Transverse colon (tissue), 4 donors: ENCODE measurements at regions not wholly inside any gene's neighbourhood (a gene's known extent, or its start where the extent isn't known, plus 50 kb on each side); places are given as distances from the start of the nearest gene placed in this dataset.

Source experiments
- POLR2A ChIP-seq: fragments of 450-650 bp; IDR thresholded peaks from one replicate; pipeline ENCODE4 v1.6.1; 2016; ENCODE audit warnings: antibody characterized with exemption, mild to moderate bottlenecking, moderate library complexity
- POLR2AphosphoS5 ChIP-seq, 3 donors: sonication (generic); formaldehyde crosslinking; IDR thresholded peaks; one replicate each; pipeline ENCODE4 v1.6.1; 2016; ENCODE audit warnings: antibody characterized with exemption in 3 of 3
- TF ChIP-seq, protein P1 (sequence below), 5 experiments: fragments of 200-600 bp in 3 of 5; fragments of 450-650 bp in 2 of 5; sonication (generic) in 3 of 5; IDR thresholded peaks; 1 replicate in 2 of 5; 2 replicates in 3 of 5; pipeline ENCODE4 v1.5.1; 2016 to 2017; ENCODE audit warnings: antibody characterized with exemption in 5 of 5, inconsistent platforms in 3 of 5, mild to moderate bottlenecking in 2 of 5, moderate library complexity in 1 of 5

DNA sequence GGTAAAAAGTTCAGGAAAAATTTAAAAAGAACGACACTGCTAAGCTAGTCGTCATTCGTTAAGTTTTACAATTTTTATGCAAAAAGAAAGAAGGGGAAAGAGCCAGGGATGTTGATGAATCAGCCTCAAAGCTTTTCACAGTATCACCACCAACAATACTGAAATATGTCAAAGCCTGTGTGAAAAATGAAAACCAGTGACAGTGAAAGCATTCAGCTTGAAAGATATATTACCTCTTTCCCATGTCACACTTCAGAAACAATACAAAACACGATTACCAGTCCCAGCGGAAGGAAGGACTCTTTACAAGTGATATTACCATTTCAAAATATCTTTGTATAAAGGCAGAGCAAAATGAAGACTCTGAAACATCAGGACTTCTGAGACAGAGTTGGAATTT is 489.2 kb downstream of the EPHA7 start:
- TF ChIP-seq, protein P1, sequence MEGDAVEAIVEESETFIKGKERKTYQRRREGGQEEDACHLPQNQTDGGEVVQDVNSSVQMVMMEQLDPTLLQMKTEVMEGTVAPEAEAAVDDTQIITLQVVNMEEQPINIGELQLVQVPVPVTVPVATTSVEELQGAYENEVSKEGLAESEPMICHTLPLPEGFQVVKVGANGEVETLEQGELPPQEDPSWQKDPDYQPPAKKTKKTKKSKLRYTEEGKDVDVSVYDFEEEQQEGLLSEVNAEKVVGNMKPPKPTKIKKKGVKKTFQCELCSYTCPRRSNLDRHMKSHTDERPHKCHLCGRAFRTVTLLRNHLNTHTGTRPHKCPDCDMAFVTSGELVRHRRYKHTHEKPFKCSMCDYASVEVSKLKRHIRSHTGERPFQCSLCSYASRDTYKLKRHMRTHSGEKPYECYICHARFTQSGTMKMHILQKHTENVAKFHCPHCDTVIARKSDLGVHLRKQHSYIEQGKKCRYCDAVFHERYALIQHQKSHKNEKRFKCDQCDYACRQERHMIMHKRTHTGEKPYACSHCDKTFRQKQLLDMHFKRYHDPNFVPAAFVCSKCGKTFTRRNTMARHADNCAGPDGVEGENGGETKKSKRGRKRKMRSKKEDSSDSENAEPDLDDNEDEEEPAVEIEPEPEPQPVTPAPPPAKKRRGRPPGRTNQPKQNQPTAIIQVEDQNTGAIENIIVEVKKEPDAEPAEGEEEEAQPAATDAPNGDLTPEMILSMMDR (IDR thresholded peaks at IDR 0.05) = no peak
- TF ChIP-seq POLR2AphosphoS5 (IDR thresholded peaks at IDR 0.05) (no peak), POLR2A (no peak)
